WTC11 (cell line): ENCODE measurements at regions not wholly inside any gene's neighbourhood (a gene's known extent, or its start where the extent isn't known, plus 50 kb on each side); places are given as distances from the start of the nearest gene placed in this dataset.

Experiments
- ATAC-seq: fragments of 200-7000 bp; cut with Tn5 transposase; 2 replicates; pipeline ENCODE4 v1.10.0; 2021; ENCODE audit warnings: mild to moderate bottlenecking, moderate library complexity
- CTCF ChIA-PET: fragments of 300-600 bp; sonication (Branson Sonifier 250); formaldehyde crosslinking; loops from one replicate; lab custom pipeline; 2021; ENCODE audit warnings: antibody characterized with exemption; lab: Charles Lee
- POLR2A ChIA-PET: fragments of 350-600 bp; sonication (Branson Sonifier 250); formaldehyde crosslinking; loops from one replicate; lab custom pipeline; 2021; ENCODE audit warnings: antibody characterized with exemption; lab: Charles Lee
- DNase-seq: peaks from one replicate; pipeline ENCODE4 v3.0.0; 2021; ENCODE audit warnings: low spot score
- H3K27ac Mint-ChIP-seq: 2 replicates; pipeline ENCODE4 v1.8.0; 2021; ENCODE audit warnings: mixed read lengths
- H3K27me3 Mint-ChIP-seq: 2 replicates; pipeline ENCODE4 v1.8.0; 2021; ENCODE audit warnings: low read depth, mild to moderate bottlenecking, moderate library complexity, mixed read lengths
- H3K36me3 Mint-ChIP-seq: 2 replicates; pipeline ENCODE4 v1.8.0; 2021; ENCODE audit warnings: mixed read lengths
- H3K4me1 Mint-ChIP-seq: 2 replicates; pipeline ENCODE4 v1.8.0; 2022; ENCODE audit warnings: mixed read lengths
- H3K4me3 Mint-ChIP-seq: 2 replicates; pipeline ENCODE4 v1.8.0; 2021; ENCODE audit warnings: mild to moderate bottlenecking, moderate library complexity, mixed read lengths
- H3K9me3 Mint-ChIP-seq: 2 replicates; pipeline ENCODE4 v1.8.0; 2021; ENCODE audit warnings: mixed read lengths
- AR ChIP-seq: fragments of 250-450 bp; sonication (Bioruptor Pico); IDR thresholded peaks from 2 replicates; pipeline ENCODE4 v1.9.0; 2021; ENCODE audit warnings: mild to moderate bottlenecking
- CBFB ChIP-seq: sonication (generic); formaldehyde crosslinking; IDR thresholded peaks from 2 replicates; pipeline ENCODE4 v1.8.1; 2022; ENCODE audit warnings: mild to moderate bottlenecking, low read depth, missing genetic modification reagents
- CDX4 ChIP-seq: fragments of 250-450 bp; sonication (Bioruptor Pico); IDR thresholded peaks from 2 replicates; pipeline ENCODE4 v1.9.0; 2021; ENCODE audit warnings: moderate library complexity, mild to moderate bottlenecking, inconsistent platforms, borderline replicate concordance
- E2F1 ChIP-seq: sonication (generic); formaldehyde crosslinking; IDR thresholded peaks from 2 replicates; pipeline ENCODE4 v1.8.0; 2022; ENCODE audit warnings: mild to moderate bottlenecking, missing genetic modification reagents
- E2F4 ChIP-seq: sonication (generic); formaldehyde crosslinking; IDR thresholded peaks from 2 replicates; pipeline ENCODE4 v1.8.1; 2022; ENCODE audit warnings: low read depth, mild to moderate bottlenecking, moderate library complexity, missing genetic modification reagents, borderline replicate concordance
- E2F5 ChIP-seq: sonication (generic); formaldehyde crosslinking; IDR thresholded peaks from 2 replicates; pipeline ENCODE4 v1.8.1; 2022; ENCODE audit warnings: mild to moderate bottlenecking, moderate library complexity, missing genetic modification reagents
- EMX1 ChIP-seq: fragments of 250-450 bp; sonication (Bioruptor Pico); IDR thresholded peaks from 2 replicates; pipeline ENCODE4 v1.8.0; 2021; ENCODE audit warnings: mild to moderate bottlenecking
- FOXK1 ChIP-seq: sonication (generic); formaldehyde crosslinking; IDR thresholded peaks from 2 replicates; pipeline ENCODE4 v1.8.0; 2022; ENCODE audit warnings: mild to moderate bottlenecking, moderate library complexity, missing genetic modification reagents
- FOXP1 ChIP-seq: sonication (generic); formaldehyde crosslinking; IDR thresholded peaks from 2 replicates; pipeline ENCODE4 v1.8.0; 2022; ENCODE audit warnings: missing genetic modification reagents, mild to moderate bottlenecking, moderate library complexity, borderline replicate concordance
- GABPB1 ChIP-seq: sonication (generic); formaldehyde crosslinking; IDR thresholded peaks from 2 replicates; pipeline ENCODE4 v1.8.1; 2023; ENCODE audit warnings: mild to moderate bottlenecking, missing genetic modification reagents
- KAT7 ChIP-seq: sonication (generic); formaldehyde crosslinking; IDR thresholded peaks from 2 replicates; pipeline ENCODE4 v1.8.1; 2023; ENCODE audit warnings: missing genetic modification reagents, mild to moderate bottlenecking, borderline replicate concordance
- MXD4 ChIP-seq: fragments of 250-450 bp; sonication (Bioruptor Pico); IDR thresholded peaks from 2 replicates; pipeline ENCODE4 v1.8.0; 2021; ENCODE audit warnings: mild to moderate bottlenecking, moderate library complexity, borderline replicate concordance
- OVOL2 ChIP-seq: fragments of 250-450 bp; sonication (Bioruptor Pico); IDR thresholded peaks from 2 replicates; pipeline ENCODE4 v1.9.0; 2021; ENCODE audit warnings: mild to moderate bottlenecking, borderline replicate concordance
- PREB ChIP-seq: sonication (generic); formaldehyde crosslinking; IDR thresholded peaks from 2 replicates; pipeline ENCODE4 v1.8.1; 2022; ENCODE audit warnings: mild to moderate bottlenecking, missing genetic modification reagents, moderate library complexity, borderline replicate concordance
- TEAD1 ChIP-seq: sonication (generic); formaldehyde crosslinking; IDR thresholded peaks from 2 replicates; pipeline ENCODE4 v1.8.0; 2022; ENCODE audit warnings: mild to moderate bottlenecking, missing genetic modification reagents
- USF2 ChIP-seq: sonication (generic); formaldehyde crosslinking; IDR thresholded peaks from 2 replicates; pipeline ENCODE4 v1.8.1; 2023; ENCODE audit warnings: mild to moderate bottlenecking, missing genetic modification reagents, moderate library complexity
- ZBTB43 ChIP-seq: sonication (generic); formaldehyde crosslinking; IDR thresholded peaks from 2 replicates; pipeline ENCODE4 v1.8.1; 2023; ENCODE audit warnings: mild to moderate bottlenecking, missing genetic modification reagents
- ZMAT4 ChIP-seq: fragments of 250-450 bp; sonication (Bioruptor Pico); IDR thresholded peaks from 2 replicates; pipeline ENCODE4 v1.9.0; 2021; ENCODE audit warnings: mild to moderate bottlenecking
- ZNF219 ChIP-seq: sonication (generic); formaldehyde crosslinking; IDR thresholded peaks from 2 replicates; pipeline ENCODE4 v1.8.0; 2023; ENCODE audit warnings: missing genetic modification reagents, mild to moderate bottlenecking, borderline replicate concordance
- ZNF396 ChIP-seq: fragments of 250-450 bp; sonication (Bioruptor Pico); IDR thresholded peaks from 2 replicates; pipeline ENCODE4 v1.8.0; 2021; ENCODE audit warnings: mild to moderate bottlenecking, moderate library complexity, borderline replicate concordance
- ZNF532 ChIP-seq: fragments of 250-450 bp; sonication (Bioruptor Pico); IDR thresholded peaks from 2 replicates; pipeline ENCODE4 v1.9.0; 2021; ENCODE audit warnings: mild to moderate bottlenecking, borderline replicate concordance

GRCh38 chr6:62344850-62345249 is 58.8 kb upstream of the KHDRBS2 start (continued):
- no peak for TF ChIP-seq AR
- TF ChIP-seq FOXP1 (CRISPR knock-in tag): no peak
- no peak for TF ChIP-seq ZNF396 (CRISPR knock-in tag)
- no peak for TF ChIP-seq ZMAT4 (CRISPR knock-in tag)
- TF ChIP-seq TEAD1 (CRISPR knock-in tag): no peak
- TF ChIP-seq E2F4 (CRISPR knock-in tag): no peak
- no peak for TF ChIP-seq ZBTB43 (CRISPR knock-in tag)

GRCh38 chr6:62338477-62338876 is 52.5 kb upstream of the KHDRBS2 start:
- Mint-ChIP-seq H3K9me3 (peaks cover 51% of the 10 kb centered on the region), H3K27ac (no peak overlapping the region), H3K4me3 (no peak overlapping the region), H3K36me3 (peaks cover 20% of the 10 kb centered on the region; the same call in 1 of the 2 replicates), H3K4me1 (no peaks in the 10 kb centered on the region), H3K27me3 (no peaks in the 10 kb centered on the region; the same call in 1 of the 2 replicates)
- ChIA-PET POLR2A (no interaction called here), CTCF (no interaction called here)
- ATAC-seq: no peak
- DNase-seq: no peak
- TF ChIP-seq CBFB (CRISPR knock-in tag): no peak
- TF ChIP-seq MXD4: no peak
- no peak for TF ChIP-seq PREB (CRISPR knock-in tag)
- no peak for TF ChIP-seq ZNF219
- TF ChIP-seq USF2: no peak
- no peak for TF ChIP-seq GABPB1
- no peak for TF ChIP-seq EMX1 (CRISPR knock-in tag)
- TF ChIP-seq E2F1 (CRISPR knock-in tag): no peak
- no peak for TF ChIP-seq CDX4 (CRISPR knock-in tag)
- TF ChIP-seq KAT7: no peak
- no peak for TF ChIP-seq OVOL2 (CRISPR knock-in tag)
- TF ChIP-seq FOXP1 (CRISPR knock-in tag): no peak
- TF ChIP-seq E2F5: no peak
- TF ChIP-seq ZNF532 (CRISPR knock-in tag): no peak
- TF ChIP-seq FOXK1 (CRISPR knock-in tag): no peak
